ENCODE measurements at regions not wholly inside any gene's neighbourhood (a gene's known extent, or its start where the extent isn't known, plus 50 kb on each side); places are given as distances from the start of the nearest gene placed in this dataset.

DNA sequence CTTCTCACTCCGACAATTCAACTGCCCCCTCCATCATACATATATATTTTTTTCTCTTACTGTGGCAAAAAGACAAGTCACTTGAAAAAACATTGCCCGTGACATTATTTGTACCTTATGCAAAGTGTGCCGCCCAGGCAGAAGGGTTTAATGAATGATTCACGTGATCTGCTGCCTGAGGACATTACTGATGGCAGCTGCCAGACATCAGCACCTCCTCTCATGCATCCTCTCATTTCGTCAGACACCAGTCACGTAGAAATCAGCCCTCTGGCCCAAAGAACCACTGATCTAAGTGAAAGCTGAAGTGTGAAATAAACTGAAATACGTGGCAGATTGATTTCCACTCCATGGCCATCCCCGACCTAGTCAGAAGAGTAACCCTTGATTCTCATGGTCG, 218.8 kb upstream of the PDE10A start:
- 50 to 53% methylated on average over 9 of the region's 9 CpGs for WGBS, 2 donors
- no peak for TF ChIP-seq POLR2A (IDR thresholded peaks at IDR 0.05)
- TF ChIP-seq, protein P1, sequence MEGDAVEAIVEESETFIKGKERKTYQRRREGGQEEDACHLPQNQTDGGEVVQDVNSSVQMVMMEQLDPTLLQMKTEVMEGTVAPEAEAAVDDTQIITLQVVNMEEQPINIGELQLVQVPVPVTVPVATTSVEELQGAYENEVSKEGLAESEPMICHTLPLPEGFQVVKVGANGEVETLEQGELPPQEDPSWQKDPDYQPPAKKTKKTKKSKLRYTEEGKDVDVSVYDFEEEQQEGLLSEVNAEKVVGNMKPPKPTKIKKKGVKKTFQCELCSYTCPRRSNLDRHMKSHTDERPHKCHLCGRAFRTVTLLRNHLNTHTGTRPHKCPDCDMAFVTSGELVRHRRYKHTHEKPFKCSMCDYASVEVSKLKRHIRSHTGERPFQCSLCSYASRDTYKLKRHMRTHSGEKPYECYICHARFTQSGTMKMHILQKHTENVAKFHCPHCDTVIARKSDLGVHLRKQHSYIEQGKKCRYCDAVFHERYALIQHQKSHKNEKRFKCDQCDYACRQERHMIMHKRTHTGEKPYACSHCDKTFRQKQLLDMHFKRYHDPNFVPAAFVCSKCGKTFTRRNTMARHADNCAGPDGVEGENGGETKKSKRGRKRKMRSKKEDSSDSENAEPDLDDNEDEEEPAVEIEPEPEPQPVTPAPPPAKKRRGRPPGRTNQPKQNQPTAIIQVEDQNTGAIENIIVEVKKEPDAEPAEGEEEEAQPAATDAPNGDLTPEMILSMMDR (IDR thresholded peaks at IDR 0.05): no peak
- intact Hi-C loops (cut with DNase I; ENCODE audit: low total_unique reads): loop anchor here (10.0 kb wide), 1 partner anchor 223 kb away; no protein-coding TSS in a partner anchor
- no peak for DNase-seq (ENCODE audit: low spot score in 2 of 2)
- H3K4me3 ChIP-seq (ENCODE audit: low read depth, poor library complexity, severe bottlenecking): no peak overlapping the region

DNA sequence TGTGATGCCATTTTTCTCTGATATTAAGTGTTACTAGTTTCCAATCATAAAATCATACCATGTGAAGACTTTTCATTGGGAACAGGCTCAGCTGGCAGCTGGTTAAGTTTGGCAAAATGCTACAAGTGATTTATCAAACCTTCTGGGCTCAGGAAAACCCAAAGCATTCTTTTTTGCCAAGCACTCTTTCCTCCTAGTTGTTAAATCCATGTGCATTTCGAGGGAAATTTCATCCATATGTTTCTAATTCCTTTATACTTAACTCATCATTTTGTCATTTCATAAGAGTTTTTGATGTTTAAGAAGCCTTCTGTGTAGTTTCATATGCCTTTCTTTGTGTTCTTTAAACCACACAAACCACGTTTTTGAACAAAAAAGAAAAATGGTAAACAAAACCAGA, 217.6 kb upstream of the PDE10A start:
- WGBS, 2 donors: 21 to 28% methylated on average over 2 of the region's 2 CpGs
- no peak for DNase-seq (ENCODE audit: low spot score in 2 of 2)

DNA sequence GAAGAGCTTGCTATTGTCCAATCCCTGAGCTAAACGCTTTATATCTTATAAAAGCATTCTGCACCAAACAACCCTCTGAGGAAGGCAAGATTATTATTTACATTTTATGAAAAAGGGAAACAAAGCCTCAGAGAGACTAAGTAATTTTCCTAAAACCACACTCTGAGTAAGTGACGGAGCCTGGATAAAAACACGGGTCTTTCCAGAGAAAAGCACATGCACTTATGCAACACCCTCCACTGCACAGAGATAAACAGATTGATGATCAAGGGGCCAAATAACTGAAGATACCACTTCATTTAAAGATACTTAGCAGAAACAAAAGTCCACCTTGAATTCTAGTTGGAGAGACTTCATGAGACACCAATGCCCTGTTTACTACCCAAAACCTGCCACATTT, 214.7 kb upstream of the PDE10A start:
- intact Hi-C loops (cut with DNase I; ENCODE audit: low total_unique reads): no loop called here
- H3K4me3 ChIP-seq (ENCODE audit: low read depth, poor library complexity, severe bottlenecking): no peak overlapping the region
- WGBS, 2 donors: 75 to 82% methylated on average over 3 of the region's 3 CpGs

More for the DNA sequence above, 217.6 kb upstream of the PDE10A start:
- intact Hi-C loops (cut with DNase I; ENCODE audit: low total_unique reads): loop anchor here (10.0 kb wide), 1 partner anchor 224 kb away; no protein-coding TSS in a partner anchor
- H3K4me3 ChIP-seq (ENCODE audit: low read depth, poor library complexity, severe bottlenecking): no peak overlapping the region
- TF ChIP-seq POLR2A (IDR thresholded peaks at IDR 0.05): no peak

GRCh38 chr6:165877192-165877591, 214.2 kb upstream of the PDE10A start:
- WGBS, 2 donors: 54 to 63% methylated on average over 5 of the region's 5 CpGs
- intact Hi-C loops (cut with DNase I; ENCODE audit: low total_unique reads): no loop called here
- DNase-seq (ENCODE audit: low spot score in 2 of 2): no peak
- no peak overlapping the region for H3K4me3 ChIP-seq (ENCODE audit: low read depth, poor library complexity, severe bottlenecking)
- TF ChIP-seq POLR2A (IDR thresholded peaks at IDR 0.05): no peak
- TF ChIP-seq, protein P1 (IDR thresholded peaks at IDR 0.05): no peak

More for the DNA sequence above, 214.7 kb upstream of the PDE10A start:
- DNase-seq (ENCODE audit: low spot score in 2 of 2): no peak
- TF ChIP-seq, protein P1 (IDR thresholded peaks at IDR 0.05): no peak
- no peak for TF ChIP-seq POLR2A (IDR thresholded peaks at IDR 0.05)

DNA sequence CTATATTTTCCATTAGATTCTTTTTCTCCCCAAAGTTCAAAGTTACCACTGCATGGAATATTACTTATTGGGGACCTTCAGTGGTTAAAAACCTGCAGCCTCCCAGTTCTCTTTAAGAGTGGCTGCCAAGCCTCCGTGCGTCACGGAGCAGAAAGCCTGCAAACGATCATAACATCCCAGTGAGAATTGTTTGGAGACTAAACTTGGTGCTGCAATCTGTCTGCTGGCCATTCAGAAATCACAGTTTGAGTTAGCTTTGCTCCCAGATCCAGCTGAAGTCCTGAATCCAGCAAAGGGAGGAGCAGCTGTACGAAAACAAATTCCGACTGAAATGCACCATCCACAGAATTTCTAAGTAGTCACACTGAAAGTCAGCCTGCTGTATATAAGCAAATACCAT, 213.5 kb upstream of the PDE10A start:
- WGBS, 2 donors: 15 to 20% methylated on average over 6 of the region's 6 CpGs
- TF ChIP-seq, protein P1 (IDR thresholded peaks at IDR 0.05): no peak
- no peak for TF ChIP-seq POLR2A (IDR thresholded peaks at IDR 0.05)
- intact Hi-C loops (cut with DNase I; ENCODE audit: low total_unique reads): no loop called here
- H3K4me3 ChIP-seq (ENCODE audit: low read depth, poor library complexity, severe bottlenecking): no peak overlapping the region
- peak in 1 of 2 donors; percentile 87 for DNase-seq (ENCODE audit: low spot score in 2 of 2)

GRCh38 chr6:165875946-165876345, 212.9 kb upstream of the PDE10A start:
- no peak for TF ChIP-seq POLR2A (IDR thresholded peaks at IDR 0.05)
- TF ChIP-seq, protein P1 (IDR thresholded peaks at IDR 0.05): no peak
- WGBS, 2 donors: 67 to 73% methylated on average over 1 of the region's 1 CpG
- H3K4me3 ChIP-seq (ENCODE audit: low read depth, poor library complexity, severe bottlenecking): no peak overlapping the region
- intact Hi-C loops (cut with DNase I; ENCODE audit: low total_unique reads): no loop called here
- DNase-seq (ENCODE audit: low spot score in 2 of 2): no peak

Measured in lower leg skin (tissue), 4 donors.